Spleen (tissue), 11 donors: ENCODE measurements at regions not wholly inside any gene's neighbourhood (a gene's known extent, or its start where the extent isn't known, plus 50 kb on each side); places are given as distances from the start of the nearest gene placed in this dataset.

Source experiments
- DNase-seq: peaks from one replicate; pipeline ENCODE4 v3.0.0-alpha.2; 2020
- H3K27ac ChIP-seq, 8 donors: fragments of 200-600 bp; sonication (generic) in 7 of 8; 1 replicate in 4 of 8; 2 replicates in 4 of 8; pipeline versions ENCODE4 v1.5.0 to v1.8.0; 2016 to 2021; ENCODE audit warnings: inconsistent platforms in 4 of 8, mild to moderate bottlenecking in 4 of 8, moderate library complexity in 1 of 8
- H3K27me3 ChIP-seq, 7 donors: fragments of 200-600 bp; sonication (generic) in 6 of 7; replicated peaks in 1 of 7; 1 replicate in 4 of 7; 2 replicates in 3 of 7; pipeline versions ENCODE4 v1.5.0 to v1.8.0; 2016 to 2021; ENCODE audit warnings: inconsistent platforms in 3 of 7, mild to moderate bottlenecking in 1 of 7
- H3K36me3 ChIP-seq, 6 donors: fragments of 200-600 bp; sonication (generic) in 5 of 6; 1 replicate in 4 of 6; 2 replicates in 2 of 6; pipeline versions ENCODE4 v1.5.0 to v1.8.0; 2016 to 2021; ENCODE audit warnings: inconsistent platforms in 2 of 6
- H3K4me1 ChIP-seq, 6 donors: fragments of 200-600 bp; sonication (generic) in 5 of 6; 1 replicate in 3 of 6; 2 replicates in 3 of 6; pipeline versions ENCODE4 v1.5.0 to v1.8.0; 2016 to 2021; ENCODE audit warnings: inconsistent platforms in 3 of 6
- H3K4me3 ChIP-seq, 8 donors: fragments of 200-600 bp; sonication (generic) in 7 of 8; 1 replicate in 4 of 8; 2 replicates in 4 of 8; pipeline versions ENCODE4 v1.5.0 to v1.8.0; 2016 to 2021; ENCODE audit warnings: inconsistent platforms in 4 of 8, mild to moderate bottlenecking in 4 of 8, moderate library complexity in 2 of 8
- H3K9me3 ChIP-seq, 8 donors: fragments of 200-600 bp; sonication (generic) in 7 of 8; 1 replicate in 4 of 8; 2 replicates in 4 of 8; pipeline versions ENCODE4 v1.5.0 to v1.8.0; 2016 to 2021; ENCODE audit warnings: inconsistent platforms in 4 of 8
- CTCF ChIP-seq, 11 experiments: fragments of 200-600 bp in 7 of 11; fragments of 450-650 bp in 4 of 11; sonication (generic) in 4 of 11; IDR thresholded peaks in 8 of 11; conservative IDR thresholded peaks in 3 of 11; 1 replicate in 7 of 11; 2 replicates in 4 of 11; pipeline versions ENCODE4 v1.4.0 to v1.8.0; 2016 to 2021; ENCODE audit warnings: antibody characterized with exemption in 11 of 11, inconsistent platforms in 4 of 11, mild to moderate bottlenecking in 1 of 11
- POLR2A ChIP-seq, 3 donors: fragments of 450-650 bp; IDR thresholded peaks; one replicate each; pipeline ENCODE4 v1.5.1; 2017; ENCODE audit warnings: antibody characterized with exemption in 3 of 3, mild to moderate bottlenecking in 1 of 3
- POLR2AphosphoS5 ChIP-seq, 3 donors: sonication (generic); formaldehyde crosslinking; IDR thresholded peaks; one replicate each; pipeline ENCODE4 v1.5.1; 2017; ENCODE audit warnings: antibody characterized with exemption in 3 of 3
- WGBS, 5 donors: extraction: QIAGEN DNeasy Blood & Tissue Kit in 3 of 5; methylation state at CpG; one replicate each; pipeline versions ENCODE4 v1.1.5 to v1.1.7; 2013 to 2018; 5-methylcytosine and 5-hydroxymethylcytosine counted together
- intact Hi-C: fragments of 100-400 bp; cut with DNase I; formaldehyde crosslinking; loops from one replicate; pipeline ENCODE4 v1.15.0; 2023; ENCODE audit warnings: low total_unique reads
- donor health status: healthy with polysubstance abuse.
- donor health status: DM: no; HTN: no; CAD: no; lungs with moderate emphysema.
- donor health status: DM: no; HTN: no; CAD: no.
- donor health status: Bipolar disorder and iron deficiency.
- donor health status: healthy.
- donor health status: DM: no; HTN: no; CAD: no.
- donor health status: DM: yes; HTN: yes; CAD: no.

DNA sequence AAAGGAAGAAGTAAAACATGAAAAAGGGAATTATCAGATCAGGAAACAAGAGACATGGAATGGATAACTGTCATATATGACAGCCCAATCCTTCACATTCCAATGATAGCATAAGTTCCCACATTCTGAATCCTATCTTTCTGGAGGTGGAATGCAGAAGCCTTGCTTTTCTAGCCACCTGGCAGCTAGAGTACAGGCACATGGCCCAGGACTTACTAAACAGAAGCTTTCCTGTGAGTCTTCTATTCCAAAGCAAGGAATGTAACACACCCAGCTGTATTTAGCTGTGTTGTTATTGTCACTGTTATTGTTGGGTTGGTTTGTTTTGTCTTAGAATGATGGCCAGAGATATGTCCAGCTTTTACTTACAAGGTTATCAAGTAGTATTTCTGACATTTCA, 780.5 kb upstream of the ZNF608 start:
- TF ChIP-seq POLR2A (IDR thresholded peaks at IDR 0.05) (no peak), POLR2AphosphoS5 (IDR thresholded peaks at IDR 0.05) (no peak), CTCF (IDR thresholded peaks at IDR 0.05 in 8 of 11, conservative IDR thresholded peaks at IDR 0.05 in 3 of 11) (no peak)

GRCh38 chr5:125528881-125529280, 782.4 kb upstream of the ZNF608 start:
- 91 to 100% (median 94%) methylated on average over 1 of the region's 1 CpG for WGBS, 5 donors
- Histone ChIP-seq H3K9me3 (peaks cover 0 to 15% (median 5%) of the 10 kb centered on the region in 8 donors), H3K4me1 (no peaks in the 10 kb centered on the region), H3K27me3 (no peaks in the 10 kb centered on the region), H3K36me3 (no peaks in the 10 kb centered on the region), H3K4me3 (no peak overlapping the region), H3K27ac (no peak overlapping the region)
- no peak for TF ChIP-seq POLR2AphosphoS5 (IDR thresholded peaks at IDR 0.05)
- TF ChIP-seq CTCF (IDR thresholded peaks at IDR 0.05 in 8 of 11, conservative IDR thresholded peaks at IDR 0.05 in 3 of 11) = no peak
- TF ChIP-seq POLR2A (IDR thresholded peaks at IDR 0.05) = no peak
- intact Hi-C loops = no loop called here
- DNase-seq = no peak

More for the DNA sequence above, 780.5 kb upstream of the ZNF608 start:
- intact Hi-C loops = no loop called here
- H3K36me3 ChIP-seq = no peaks in the 10 kb centered on the region
- no peak overlapping the region for H3K4me3 ChIP-seq
- no peak overlapping the region for H3K27ac ChIP-seq
- H3K9me3 ChIP-seq = no peaks in the 10 kb centered on the region
- no peaks in the 10 kb centered on the region for H3K4me1 ChIP-seq
- no peak for DNase-seq
- H3K27me3 ChIP-seq = no peaks in the 10 kb centered on the region

DNA sequence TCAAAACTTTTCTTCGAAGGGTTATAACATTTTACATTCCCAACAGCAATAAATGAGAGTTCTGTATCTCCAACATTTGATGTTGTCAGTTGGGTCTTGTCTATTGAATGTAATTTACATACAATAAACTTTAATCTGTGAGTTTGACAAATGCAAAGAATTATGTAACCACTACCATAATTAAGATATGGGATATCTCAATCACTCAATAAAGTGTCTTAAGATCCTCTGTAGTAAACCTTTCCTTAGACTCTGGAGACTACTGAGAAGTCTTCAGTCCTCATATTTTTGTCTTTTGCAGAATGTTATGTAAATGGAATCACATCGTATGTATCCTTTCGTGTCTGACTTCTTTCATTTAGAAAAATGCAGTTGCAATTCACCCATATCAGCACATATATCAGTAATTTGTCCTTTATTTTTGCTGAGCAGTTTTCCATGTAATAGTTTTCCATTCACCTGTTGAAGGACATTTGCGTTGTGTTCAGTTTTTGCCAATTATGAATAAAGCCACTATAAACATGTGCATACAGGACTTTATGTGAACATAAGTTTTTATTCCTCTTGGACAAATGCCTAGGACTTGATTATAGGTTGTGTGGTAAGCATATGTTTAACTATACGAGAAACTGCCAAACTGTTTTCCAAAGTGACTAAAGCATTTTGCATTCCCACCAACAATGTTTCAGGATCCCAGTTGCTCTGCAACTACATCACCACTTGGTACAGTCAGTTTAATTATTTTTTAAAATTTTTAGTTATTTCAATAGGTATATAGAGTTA, 784.6 kb upstream of the ZNF608 start:
- no peak overlapping the region for H3K4me3 ChIP-seq
- no peaks in the 10 kb centered on the region for H3K36me3 ChIP-seq
- DNase-seq = no peak
- no peaks in the 10 kb centered on the region for H3K27me3 ChIP-seq
- TF ChIP-seq POLR2AphosphoS5 (IDR thresholded peaks at IDR 0.05) (no peak), POLR2A (IDR thresholded peaks at IDR 0.05) (no peak), CTCF (IDR thresholded peaks at IDR 0.05 in 8 of 11, conservative IDR thresholded peaks at IDR 0.05 in 3 of 11) (no peak)
- no peaks in the 10 kb centered on the region for H3K4me1 ChIP-seq
- 90 to 94% (median 92%) methylated on average over 5 of the region's 5 CpGs for WGBS, 5 donors
- intact Hi-C loops = no loop called here
- H3K27ac ChIP-seq = no peak overlapping the region
- H3K9me3 ChIP-seq = peaks cover 0 to 24% (median 5%) of the 10 kb centered on the region in 8 donors

DNA sequence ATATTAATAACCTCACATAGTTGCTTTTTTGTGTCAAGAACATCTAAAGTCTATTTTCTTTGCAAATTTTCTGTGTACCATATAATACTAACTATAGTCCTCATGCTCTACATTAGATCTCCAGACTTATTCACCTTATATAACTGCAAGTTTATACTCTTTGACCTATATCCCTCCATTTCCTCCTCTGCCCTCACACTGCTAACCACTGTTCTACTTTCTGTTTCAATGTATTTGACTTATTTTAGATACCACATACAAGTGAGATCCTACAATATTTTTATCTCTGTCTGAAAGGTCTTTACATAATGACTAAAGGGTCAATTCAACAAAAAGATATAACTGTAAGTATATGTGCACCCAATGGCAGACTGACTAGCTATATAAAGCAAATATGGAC, 789.7 kb upstream of the ZNF608 start:
- intact Hi-C loops = no loop called here
- no peaks in the 10 kb centered on the region for H3K36me3 ChIP-seq
- TF ChIP-seq CTCF (IDR thresholded peaks at IDR 0.05 in 8 of 11, conservative IDR thresholded peaks at IDR 0.05 in 3 of 11) (no peak), POLR2A (IDR thresholded peaks at IDR 0.05) (no peak), POLR2AphosphoS5 (IDR thresholded peaks at IDR 0.05) (no peak)
- H3K27me3 ChIP-seq = no peaks in the 10 kb centered on the region
- no peak for DNase-seq
- H3K4me3 ChIP-seq = no peak overlapping the region
- peaks cover 0 to 43% (median 27%) of the 10 kb centered on the region in 8 donors for H3K9me3 ChIP-seq
- no peak overlapping the region for H3K27ac ChIP-seq
- H3K4me1 ChIP-seq = no peaks in the 10 kb centered on the region
